ENCODE measurements at regions not wholly inside any gene's neighbourhood (a gene's known extent, or its start where the extent isn't known, plus 50 kb on each side); places are given as distances from the start of the nearest gene placed in this dataset.

DNA sequence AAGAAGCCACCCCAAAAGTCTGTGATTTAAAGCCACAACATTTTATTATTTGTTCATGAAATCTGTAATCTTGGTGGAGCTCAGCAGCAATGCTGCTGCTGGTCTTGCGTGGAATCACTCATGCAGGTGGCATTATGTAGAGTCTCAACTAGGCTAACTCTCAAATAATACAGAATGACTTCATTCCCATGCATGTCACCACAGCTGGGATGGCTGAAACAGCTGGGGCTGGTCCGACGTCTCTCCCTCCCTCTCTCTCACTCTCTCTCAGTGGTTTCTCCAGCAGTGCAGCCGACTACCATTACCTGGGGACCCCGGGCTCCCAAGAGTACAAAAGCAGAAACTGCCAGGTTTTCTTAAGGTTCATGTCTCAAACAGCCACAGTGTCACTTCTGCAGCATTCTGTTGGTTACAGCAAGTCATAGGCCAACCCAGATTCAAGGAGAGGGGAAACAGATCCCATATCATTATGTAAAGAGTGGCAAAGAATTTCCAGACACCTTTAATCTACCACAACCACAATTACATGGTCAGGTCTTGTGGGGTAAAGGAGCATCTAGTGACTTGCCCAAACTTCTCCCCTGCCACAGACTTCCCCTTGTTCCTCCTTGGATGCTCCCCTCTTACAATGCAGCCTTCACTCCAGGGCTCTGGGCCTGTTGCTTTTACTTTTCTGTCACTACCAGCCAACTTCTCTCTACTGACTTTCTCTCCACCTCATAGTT is 192.0 kb upstream of the HMGA2 start:
- TF ChIP-seq, protein P1, sequence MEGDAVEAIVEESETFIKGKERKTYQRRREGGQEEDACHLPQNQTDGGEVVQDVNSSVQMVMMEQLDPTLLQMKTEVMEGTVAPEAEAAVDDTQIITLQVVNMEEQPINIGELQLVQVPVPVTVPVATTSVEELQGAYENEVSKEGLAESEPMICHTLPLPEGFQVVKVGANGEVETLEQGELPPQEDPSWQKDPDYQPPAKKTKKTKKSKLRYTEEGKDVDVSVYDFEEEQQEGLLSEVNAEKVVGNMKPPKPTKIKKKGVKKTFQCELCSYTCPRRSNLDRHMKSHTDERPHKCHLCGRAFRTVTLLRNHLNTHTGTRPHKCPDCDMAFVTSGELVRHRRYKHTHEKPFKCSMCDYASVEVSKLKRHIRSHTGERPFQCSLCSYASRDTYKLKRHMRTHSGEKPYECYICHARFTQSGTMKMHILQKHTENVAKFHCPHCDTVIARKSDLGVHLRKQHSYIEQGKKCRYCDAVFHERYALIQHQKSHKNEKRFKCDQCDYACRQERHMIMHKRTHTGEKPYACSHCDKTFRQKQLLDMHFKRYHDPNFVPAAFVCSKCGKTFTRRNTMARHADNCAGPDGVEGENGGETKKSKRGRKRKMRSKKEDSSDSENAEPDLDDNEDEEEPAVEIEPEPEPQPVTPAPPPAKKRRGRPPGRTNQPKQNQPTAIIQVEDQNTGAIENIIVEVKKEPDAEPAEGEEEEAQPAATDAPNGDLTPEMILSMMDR (IDR thresholded peaks at IDR 0.05; ENCODE audit: low read depth, low read length), result no peak
- TF ChIP-seq POLR2A (IDR thresholded peaks at IDR 0.05; ENCODE audit: extremely low read depth, insufficient read length), result no peak
- TF ChIP-seq, protein P2, sequence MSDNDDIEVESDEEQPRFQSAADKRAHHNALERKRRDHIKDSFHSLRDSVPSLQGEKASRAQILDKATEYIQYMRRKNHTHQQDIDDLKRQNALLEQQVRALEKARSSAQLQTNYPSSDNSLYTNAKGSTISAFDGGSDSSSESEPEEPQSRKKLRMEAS (IDR thresholded peaks at IDR 0.05; ENCODE audit: low read depth, low read length), result no peak
